ENCODE measurements at regions not wholly inside any gene's neighbourhood (a gene's known extent, or its start where the extent isn't known, plus 50 kb on each side); places are given as distances from the start of the nearest gene placed in this dataset. TPM values are rescaled to one million over a fixed set of nuclear protein-coding genes. Genes with fewer than 3 reads are reported as not detected.

Small RNAs in the stretch of these regions (small RNA-seq; reads per million reads assigned to genes)
- gene RN7SL820P = not detected
